HepG2 (cell line): ENCODE measurements at regions not wholly inside any gene's neighbourhood (a gene's known extent, or its start where the extent isn't known, plus 50 kb on each side); places are given as distances from the start of the nearest gene placed in this dataset.

Source experiments
- MYC ChIP-seq: sonication (generic); formaldehyde crosslinking; IDR thresholded peaks from 2 replicates; pipeline ENCODE4 v1.9.0; 2021; ENCODE audit warnings: missing genetic modification reagents, borderline replicate concordance
- NFE2 ChIP-seq: sonication (generic); formaldehyde crosslinking; IDR thresholded peaks from 2 replicates; pipeline ENCODE4 v1.4.0; 2020; ENCODE audit warnings: missing genetic modification reagents
- TF ChIP-seq, protein P1 (sequence below): sonication (generic); formaldehyde crosslinking; IDR thresholded peaks from 2 replicates; pipeline ENCODE4 v1.8.1; 2022; ENCODE audit warnings: mild to moderate bottlenecking, missing genetic modification reagents
- TF ChIP-seq, protein P2 (sequence below): sonication (generic); formaldehyde crosslinking; IDR thresholded peaks from 2 replicates; pipeline ENCODE4 v1.5.0; 2020; ENCODE audit warnings: mild to moderate bottlenecking, missing genetic modification reagents, moderate library complexity

DNA sequence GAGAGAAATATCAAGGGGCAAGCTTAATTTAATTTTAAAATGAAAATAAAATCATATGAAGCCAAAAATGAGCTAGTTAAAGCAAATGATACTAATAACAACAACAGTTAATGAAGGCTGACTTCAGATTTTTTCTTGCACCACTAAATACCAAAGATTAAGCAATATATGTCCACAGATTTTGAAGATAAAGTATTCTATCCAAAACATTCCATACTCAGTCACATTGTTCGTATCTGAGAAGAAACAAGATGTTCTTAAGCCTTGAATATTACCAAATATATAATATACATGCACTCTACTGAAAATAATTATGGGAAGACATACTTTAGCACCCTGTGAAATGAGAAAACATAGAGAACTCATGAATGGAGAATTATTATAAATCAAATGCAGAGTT, 593.3 kb upstream of the SYT4 start:
- TF ChIP-seq, protein P1, sequence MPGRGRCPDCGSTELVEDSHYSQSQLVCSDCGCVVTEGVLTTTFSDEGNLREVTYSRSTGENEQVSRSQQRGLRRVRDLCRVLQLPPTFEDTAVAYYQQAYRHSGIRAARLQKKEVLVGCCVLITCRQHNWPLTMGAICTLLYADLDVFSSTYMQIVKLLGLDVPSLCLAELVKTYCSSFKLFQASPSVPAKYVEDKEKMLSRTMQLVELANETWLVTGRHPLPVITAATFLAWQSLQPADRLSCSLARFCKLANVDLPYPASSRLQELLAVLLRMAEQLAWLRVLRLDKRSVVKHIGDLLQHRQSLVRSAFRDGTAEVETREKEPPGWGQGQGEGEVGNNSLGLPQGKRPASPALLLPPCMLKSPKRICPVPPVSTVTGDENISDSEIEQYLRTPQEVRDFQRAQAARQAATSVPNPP (CRISPR knock-in tag) = no peak
- TF ChIP-seq, protein P2, sequence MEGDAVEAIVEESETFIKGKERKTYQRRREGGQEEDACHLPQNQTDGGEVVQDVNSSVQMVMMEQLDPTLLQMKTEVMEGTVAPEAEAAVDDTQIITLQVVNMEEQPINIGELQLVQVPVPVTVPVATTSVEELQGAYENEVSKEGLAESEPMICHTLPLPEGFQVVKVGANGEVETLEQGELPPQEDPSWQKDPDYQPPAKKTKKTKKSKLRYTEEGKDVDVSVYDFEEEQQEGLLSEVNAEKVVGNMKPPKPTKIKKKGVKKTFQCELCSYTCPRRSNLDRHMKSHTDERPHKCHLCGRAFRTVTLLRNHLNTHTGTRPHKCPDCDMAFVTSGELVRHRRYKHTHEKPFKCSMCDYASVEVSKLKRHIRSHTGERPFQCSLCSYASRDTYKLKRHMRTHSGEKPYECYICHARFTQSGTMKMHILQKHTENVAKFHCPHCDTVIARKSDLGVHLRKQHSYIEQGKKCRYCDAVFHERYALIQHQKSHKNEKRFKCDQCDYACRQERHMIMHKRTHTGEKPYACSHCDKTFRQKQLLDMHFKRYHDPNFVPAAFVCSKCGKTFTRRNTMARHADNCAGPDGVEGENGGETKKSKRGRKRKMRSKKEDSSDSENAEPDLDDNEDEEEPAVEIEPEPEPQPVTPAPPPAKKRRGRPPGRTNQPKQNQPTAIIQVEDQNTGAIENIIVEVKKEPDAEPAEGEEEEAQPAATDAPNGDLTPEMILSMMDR (CRISPR knock-in tag) = no peak
- TF ChIP-seq MYC (CRISPR knock-in tag) (no peak), NFE2 (CRISPR knock-in tag) (no peak)
